GM12865 (cell line): ENCODE measurements at regions not wholly inside any gene's neighbourhood (a gene's known extent, or its start where the extent isn't known, plus 50 kb on each side); places are given as distances from the start of the nearest gene placed in this dataset.

ENCODE experiments used
- DNase-seq: peaks from one replicate; pipeline ENCODE4 v3.0.0; 2010; ENCODE audit warnings: low read depth
- H3K4me3 ChIP-seq: 2 replicates; pipeline ENCODE4 v1.5.1; 2011; ENCODE audit warnings: mild to moderate bottlenecking, low read depth, low read length, control low read depth
- CTCF ChIP-seq: IDR thresholded peaks from 2 replicates; pipeline ENCODE4 v1.5.1; 2011; ENCODE audit warnings: low read length, control low read depth, low read depth, inconsistent platforms; ENCODE audit not compliant: insufficient read depth; ENCODE audit errors: missing control alignments

GRCh38 chr2:17322461-17322860 is 195.8 kb downstream of the RAD51AP2 start:
- H3K4me3 ChIP-seq: no peak overlapping the region
- no peak for DNase-seq
- TF ChIP-seq CTCF: no peak

GRCh38 chr2:17319090-17319489 is 199.2 kb downstream of the RAD51AP2 start:
- no peak for TF ChIP-seq CTCF
- no peak for DNase-seq
- no peak overlapping the region for H3K4me3 ChIP-seq

GRCh38 chr2:17318013-17318412 is 200.2 kb downstream of the RAD51AP2 start:
- no peak for TF ChIP-seq CTCF
- H3K4me3 ChIP-seq: no peak overlapping the region
- no peak for DNase-seq

GRCh38 chr2:17317439-17317976 is 200.7 kb downstream of the RAD51AP2 start:
- no peak overlapping the region for H3K4me3 ChIP-seq
- no peak for DNase-seq
- TF ChIP-seq CTCF: no peak

- no peak for TF ChIP-seq CTCF
- no peak for DNase-seq
- no peak overlapping the region for H3K4me3 ChIP-seq
Observed at GRCh38 chr2:17313261-17313660, 205.0 kb downstream of the RAD51AP2 start.

GRCh38 chr2:17311771-17312511 is 206.3 kb downstream of the RAD51AP2 start:
- H3K4me3 ChIP-seq: no peak overlapping the region
- DNase-seq: no peak
- no peak for TF ChIP-seq CTCF
